MM.1S (cell line): ENCODE measurements at regions not wholly inside any gene's neighbourhood (a gene's known extent, or its start where the extent isn't known, plus 50 kb on each side); places are given as distances from the start of the nearest gene placed in this dataset.

Experiments
- DNase-seq: peaks from one replicate; pipeline ENCODE4 v3.0.0-alpha.2; 2015
- H2AFZ ChIP-seq: fragments of 300-600 bp; sonication (generic); 2 replicates; pipeline ENCODE4 v1.6.0; 2016; ENCODE audit warnings: antibody characterized with exemption, low read length
- H3F3A ChIP-seq: fragments of 300-600 bp; sonication (generic); 2 replicates; pipeline ENCODE4 v1.6.1; 2016; ENCODE audit warnings: mild to moderate bottlenecking, antibody characterized with exemption, low read length, moderate library complexity, mixed read lengths; ENCODE audit not compliant: insufficient read depth
- H3K27ac ChIP-seq: fragments of 300-600 bp; sonication (generic); 2 replicates; pipeline ENCODE4 v1.5.1; 2016; ENCODE audit warnings: mild to moderate bottlenecking, low read length
- H3K27me3 ChIP-seq: fragments of 300-600 bp; sonication (generic); replicated peaks from 2 replicates; pipeline ENCODE4 v1.6.0; 2016; ENCODE audit warnings: low read length; ENCODE audit not compliant: insufficient read depth
- H3K36me3 ChIP-seq: fragments of 300-600 bp; sonication (generic); replicated peaks from 2 replicates; pipeline ENCODE4 v1.6.1; 2016; ENCODE audit warnings: mild to moderate bottlenecking, low read length, mixed read lengths; ENCODE audit not compliant: insufficient read depth
- H3K4me1 ChIP-seq: fragments of 300-600 bp; sonication (generic); 2 replicates; pipeline ENCODE4 v1.6.1; 2016; ENCODE audit warnings: low read length, mixed read lengths
- H3K4me2 ChIP-seq: fragments of 300-600 bp; sonication (generic); 2 replicates; pipeline ENCODE4 v1.6.0; 2016; ENCODE audit warnings: low read depth, low read length
- H3K4me3 ChIP-seq: fragments of 300-600 bp; sonication (generic); 2 replicates; pipeline ENCODE4 v1.5.1; 2016; ENCODE audit warnings: low read length, mixed read lengths
- H3K79me2 ChIP-seq: fragments of 300-600 bp; sonication (generic); 2 replicates; pipeline ENCODE4 v1.6.1; 2016; ENCODE audit warnings: mixed run types, low read length, mixed read lengths
- H3K9ac ChIP-seq: fragments of 300-600 bp; sonication (generic); 2 replicates; pipeline ENCODE4 v1.6.1; 2016; ENCODE audit warnings: low read length, mixed read lengths
- H3K9me2 ChIP-seq: fragments of 300-600 bp; sonication (generic); replicated peaks from 2 replicates; pipeline ENCODE4 v1.6.1; 2016; ENCODE audit warnings: mild to moderate bottlenecking, low read length, mixed read lengths; ENCODE audit not compliant: insufficient read depth
- H3K9me3 ChIP-seq: fragments of 300-600 bp; sonication (generic); replicated peaks from 2 replicates; pipeline ENCODE4 v1.6.1; 2016; ENCODE audit warnings: mild to moderate bottlenecking, low read length, mixed read lengths; ENCODE audit not compliant: insufficient read depth
- H4K20me1 ChIP-seq: fragments of 300-600 bp; sonication (generic); 2 replicates; pipeline ENCODE4 v1.6.1; 2016; ENCODE audit warnings: mild to moderate bottlenecking, low read length, moderate library complexity, mixed read lengths; ENCODE audit not compliant: insufficient read depth
- EZH2 ChIP-seq: fragments of 300-600 bp; sonication (generic); optimal IDR thresholded peaks from 2 replicates; pipeline ENCODE3; 2017; ENCODE audit warnings: low read depth, mild to moderate bottlenecking, antibody characterized with exemption, low read length, mixed read lengths
- EZH2phosphoT487 ChIP-seq: fragments of 300-600 bp; sonication (generic); IDR thresholded peaks from 2 replicates; pipeline ENCODE4 v1.6.1; 2018; ENCODE audit warnings: antibody characterized with exemption, low read length
- TF ChIP-seq, protein P1 (sequence below): fragments of 300-600 bp; sonication (generic); IDR thresholded peaks from 2 replicates; pipeline ENCODE4 v1.5.1; 2016; ENCODE audit warnings: antibody characterized with exemption, low read length, mixed read lengths

DNA sequence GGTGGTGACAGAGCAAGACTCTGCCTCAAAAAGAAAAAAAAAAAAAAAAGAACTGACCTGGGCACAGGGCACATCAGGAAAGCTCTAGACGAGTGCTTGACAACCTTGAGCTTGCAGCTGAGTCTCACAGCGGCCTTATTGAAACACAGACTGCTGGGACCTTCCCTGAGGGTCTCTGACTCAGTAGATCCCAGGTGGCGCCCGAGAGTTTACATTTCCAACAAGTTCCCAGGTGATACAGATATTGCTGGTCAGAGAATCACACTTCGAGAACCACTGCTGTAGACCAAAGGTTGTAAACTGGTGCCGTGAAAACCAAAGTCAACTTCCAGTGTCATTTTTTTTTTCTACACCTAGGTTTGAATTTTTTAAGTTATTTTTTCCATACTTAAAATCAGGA lies 573.2 kb upstream of the MDFIC2 start:
- Histone ChIP-seq H2AFZ (no peak overlapping the region), H3K4me2 (no peak overlapping the region), H3K9ac (no peak overlapping the region), H3K9me3 (no peaks in the 10 kb centered on the region), H3K27me3 (no peaks in the 10 kb centered on the region), H3K4me3 (no peak overlapping the region), H3K9me2 (no peaks in the 10 kb centered on the region), H3K36me3 (no peaks in the 10 kb centered on the region), H3F3A (no peaks in the 10 kb centered on the region), H3K27ac (no peak overlapping the region), H4K20me1 (no peaks in the 10 kb centered on the region), H3K79me2 (no peaks in the 10 kb centered on the region), H3K4me1 (no peaks in the 10 kb centered on the region)
- DNase-seq, result no peak
- TF ChIP-seq EZH2 (no peak), EZH2phosphoT487 (no peak)
- TF ChIP-seq, protein P1, sequence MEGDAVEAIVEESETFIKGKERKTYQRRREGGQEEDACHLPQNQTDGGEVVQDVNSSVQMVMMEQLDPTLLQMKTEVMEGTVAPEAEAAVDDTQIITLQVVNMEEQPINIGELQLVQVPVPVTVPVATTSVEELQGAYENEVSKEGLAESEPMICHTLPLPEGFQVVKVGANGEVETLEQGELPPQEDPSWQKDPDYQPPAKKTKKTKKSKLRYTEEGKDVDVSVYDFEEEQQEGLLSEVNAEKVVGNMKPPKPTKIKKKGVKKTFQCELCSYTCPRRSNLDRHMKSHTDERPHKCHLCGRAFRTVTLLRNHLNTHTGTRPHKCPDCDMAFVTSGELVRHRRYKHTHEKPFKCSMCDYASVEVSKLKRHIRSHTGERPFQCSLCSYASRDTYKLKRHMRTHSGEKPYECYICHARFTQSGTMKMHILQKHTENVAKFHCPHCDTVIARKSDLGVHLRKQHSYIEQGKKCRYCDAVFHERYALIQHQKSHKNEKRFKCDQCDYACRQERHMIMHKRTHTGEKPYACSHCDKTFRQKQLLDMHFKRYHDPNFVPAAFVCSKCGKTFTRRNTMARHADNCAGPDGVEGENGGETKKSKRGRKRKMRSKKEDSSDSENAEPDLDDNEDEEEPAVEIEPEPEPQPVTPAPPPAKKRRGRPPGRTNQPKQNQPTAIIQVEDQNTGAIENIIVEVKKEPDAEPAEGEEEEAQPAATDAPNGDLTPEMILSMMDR, result no peak

DNA sequence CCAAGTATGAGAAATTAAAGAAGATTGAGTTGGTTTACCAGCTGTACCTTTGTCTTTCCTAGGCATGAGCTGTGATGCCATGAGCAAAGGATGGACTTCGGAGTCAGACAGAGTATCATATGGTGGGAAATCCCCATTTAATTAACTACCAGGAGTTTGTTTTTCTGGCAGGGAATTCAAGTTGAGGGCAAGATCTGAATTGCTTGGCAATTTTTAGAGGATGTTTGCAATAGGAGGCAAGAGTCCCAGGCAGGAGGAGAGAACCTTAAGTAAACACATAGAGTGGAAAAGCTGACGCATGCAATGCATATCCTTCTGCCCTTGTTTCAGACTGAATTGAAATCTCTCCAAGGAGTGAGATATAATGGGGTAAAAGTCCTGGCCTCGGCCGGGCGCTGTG lies 569.7 kb upstream of the MDFIC2 start:
- Histone ChIP-seq H4K20me1 (no peaks in the 10 kb centered on the region), H3K9me3 (no peaks in the 10 kb centered on the region), H3K36me3 (no peaks in the 10 kb centered on the region), H3K27ac (no peak overlapping the region), H3K4me1 (no peaks in the 10 kb centered on the region), H3K27me3 (no peaks in the 10 kb centered on the region), H2AFZ (no peak overlapping the region), H3K4me3 (no peak overlapping the region), H3K4me2 (no peak overlapping the region), H3F3A (no peaks in the 10 kb centered on the region), H3K9me2 (no peaks in the 10 kb centered on the region), H3K79me2 (no peaks in the 10 kb centered on the region), H3K9ac (no peak overlapping the region)
- no peak for DNase-seq
- TF ChIP-seq, protein P1, result no peak
- TF ChIP-seq EZH2 (no peak), EZH2phosphoT487 (no peak)

DNA sequence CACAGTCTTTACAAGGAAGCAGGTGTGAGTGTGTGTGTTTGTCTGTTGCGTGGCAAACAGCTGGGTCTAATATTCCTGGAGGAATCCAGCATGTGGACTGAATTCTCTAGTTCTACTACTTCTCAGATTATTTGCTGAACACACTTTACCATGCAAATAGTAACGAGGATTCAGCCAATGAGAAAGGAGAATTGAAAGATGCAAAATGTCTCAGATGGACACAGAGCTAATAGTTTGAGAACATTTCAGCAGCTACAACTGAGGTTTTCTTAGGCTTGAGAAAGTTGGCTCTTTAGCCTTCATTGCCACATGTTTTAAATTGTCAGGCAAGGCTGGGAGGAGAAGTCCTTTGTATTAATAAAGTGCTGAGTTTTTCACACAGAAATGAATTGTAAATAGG lies 568.0 kb upstream of the MDFIC2 start:
- H3K9me3 ChIP-seq, result no peaks in the 10 kb centered on the region
- H2AFZ ChIP-seq, result no peak overlapping the region
- H3F3A ChIP-seq, result no peaks in the 10 kb centered on the region
- TF ChIP-seq, protein P1, result no peak
- TF ChIP-seq EZH2phosphoT487 (no peak), EZH2 (no peak)
- H3K4me2 ChIP-seq, result no peak overlapping the region
- no peak overlapping the region for H3K4me3 ChIP-seq
- no peaks in the 10 kb centered on the region for H3K27me3 ChIP-seq
- no peaks in the 10 kb centered on the region for H3K36me3 ChIP-seq
- no peaks in the 10 kb centered on the region for H3K79me2 ChIP-seq
- H3K4me1 ChIP-seq, result no peaks in the 10 kb centered on the region
- H3K9ac ChIP-seq, result no peak overlapping the region
- H4K20me1 ChIP-seq, result no peaks in the 10 kb centered on the region
- DNase-seq, result no peak
- H3K27ac ChIP-seq, result no peak overlapping the region
- H3K9me2 ChIP-seq, result no peaks in the 10 kb centered on the region

DNA sequence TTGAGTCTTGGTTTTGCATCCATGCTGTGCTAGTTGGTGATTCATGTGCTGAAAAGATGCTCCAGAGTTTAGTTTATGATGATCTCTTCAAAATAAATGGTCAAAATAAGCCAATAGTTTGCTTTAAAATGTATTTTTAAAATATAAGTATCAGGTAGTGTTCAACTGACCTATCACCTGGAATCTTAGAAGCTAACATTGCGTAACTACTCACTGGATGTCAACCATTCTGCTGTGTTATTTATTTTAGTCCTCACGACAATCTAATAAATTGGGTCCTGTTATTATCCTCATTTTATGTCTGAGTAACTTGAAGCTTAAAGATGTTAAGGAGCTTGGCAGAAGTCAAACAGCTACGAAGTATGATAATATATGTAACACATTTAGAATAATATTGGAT lies 563.7 kb upstream of the MDFIC2 start:
- TF ChIP-seq EZH2 (no peak), EZH2phosphoT487 (no peak)
- TF ChIP-seq, protein P1, result no peak
- no peaks in the 10 kb centered on the region for H3K36me3 ChIP-seq
- no peaks in the 10 kb centered on the region for H3K9me2 ChIP-seq
- no peak overlapping the region for H3K4me3 ChIP-seq
- H3F3A ChIP-seq, result no peaks in the 10 kb centered on the region
- H3K9ac ChIP-seq, result no peak overlapping the region
- H3K79me2 ChIP-seq, result no peaks in the 10 kb centered on the region
- H2AFZ ChIP-seq, result no peak overlapping the region
- DNase-seq, result no peak
- no peak overlapping the region for H3K27ac ChIP-seq
- no peak overlapping the region for H3K4me2 ChIP-seq
- H3K4me1 ChIP-seq, result no peaks in the 10 kb centered on the region
- H3K27me3 ChIP-seq, result no peaks in the 10 kb centered on the region
- H3K9me3 ChIP-seq, result no peaks in the 10 kb centered on the region
- no peaks in the 10 kb centered on the region for H4K20me1 ChIP-seq
